Keratinocyte (primary cell): ENCODE measurements at regions not wholly inside any gene's neighbourhood (a gene's known extent, or its start where the extent isn't known, plus 50 kb on each side); places are given as distances from the start of the nearest gene placed in this dataset.
"Not testable (repeated sequence)": the region's sequence is repeated elsewhere in the genome, so short reads cannot be mapped to it uniquely, and the experiment has no call there.

ENCODE experiments used
- EZH2 ChIP-seq: IDR thresholded peaks from one replicate; pipeline ENCODE4 v1.6.1; 2012; ENCODE audit warnings: inconsistent platforms, mild to moderate bottlenecking, low read length, moderate library complexity
- TF ChIP-seq, protein P1 (sequence below), 3 experiments: IDR thresholded peaks in 1 of 3; conservative IDR thresholded peaks in 1 of 3; optimal IDR thresholded peaks in 1 of 3; 2 replicates in 2 of 3; 3 replicates in 1 of 3; pipeline versions ENCODE3 to v1.5.1; 2011; ENCODE audit warnings: low read length in 3 of 3, mild to moderate bottlenecking in 3 of 3, moderate library complexity in 2 of 3, control low read depth in 1 of 3, inconsistent platforms in 1 of 3; ENCODE audit not compliant: insufficient read depth in 2 of 3; ENCODE audit errors: extremely low read depth in 1 of 3

DNA sequence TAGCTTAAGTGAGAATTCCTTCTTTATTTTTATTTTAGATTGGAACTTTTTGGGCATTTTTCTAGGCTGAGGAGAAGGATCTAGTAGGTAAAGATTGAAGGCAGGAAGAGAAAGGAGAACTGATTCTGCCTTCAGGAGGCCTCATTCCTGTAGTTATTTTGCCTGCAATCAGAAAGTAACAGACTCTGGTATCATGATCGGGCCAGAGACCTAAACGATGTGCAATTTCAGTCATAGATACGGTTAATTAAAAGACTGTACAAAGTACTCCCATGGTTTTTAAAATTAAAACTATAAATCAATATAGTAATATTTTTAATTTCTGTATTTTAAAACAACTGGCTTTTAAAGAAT, 54.7 kb upstream of the NOTCH2NLA start:
- TF ChIP-seq, protein P1, sequence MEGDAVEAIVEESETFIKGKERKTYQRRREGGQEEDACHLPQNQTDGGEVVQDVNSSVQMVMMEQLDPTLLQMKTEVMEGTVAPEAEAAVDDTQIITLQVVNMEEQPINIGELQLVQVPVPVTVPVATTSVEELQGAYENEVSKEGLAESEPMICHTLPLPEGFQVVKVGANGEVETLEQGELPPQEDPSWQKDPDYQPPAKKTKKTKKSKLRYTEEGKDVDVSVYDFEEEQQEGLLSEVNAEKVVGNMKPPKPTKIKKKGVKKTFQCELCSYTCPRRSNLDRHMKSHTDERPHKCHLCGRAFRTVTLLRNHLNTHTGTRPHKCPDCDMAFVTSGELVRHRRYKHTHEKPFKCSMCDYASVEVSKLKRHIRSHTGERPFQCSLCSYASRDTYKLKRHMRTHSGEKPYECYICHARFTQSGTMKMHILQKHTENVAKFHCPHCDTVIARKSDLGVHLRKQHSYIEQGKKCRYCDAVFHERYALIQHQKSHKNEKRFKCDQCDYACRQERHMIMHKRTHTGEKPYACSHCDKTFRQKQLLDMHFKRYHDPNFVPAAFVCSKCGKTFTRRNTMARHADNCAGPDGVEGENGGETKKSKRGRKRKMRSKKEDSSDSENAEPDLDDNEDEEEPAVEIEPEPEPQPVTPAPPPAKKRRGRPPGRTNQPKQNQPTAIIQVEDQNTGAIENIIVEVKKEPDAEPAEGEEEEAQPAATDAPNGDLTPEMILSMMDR (optimal IDR thresholded peaks at IDR 0.05 in 1 of 3, IDR thresholded peaks at IDR 0.05 in 1 of 3, conservative IDR thresholded peaks at IDR 0.05 in 1 of 3; ENCODE audit: extremely low read depth in 1 of 3, insufficient read depth in 2 of 3, low read length in 3 of 3) = not testable (repeated sequence)
- TF ChIP-seq EZH2 = not testable (repeated sequence)
